ENCODE measurements at regions not wholly inside any gene's neighbourhood (a gene's known extent, or its start where the extent isn't known, plus 50 kb on each side); places are given as distances from the start of the nearest gene placed in this dataset.
"Not testable (repeated sequence)": the region's sequence is repeated elsewhere in the genome, so short reads cannot be mapped to it uniquely, and the experiment has no call there.

DNA sequence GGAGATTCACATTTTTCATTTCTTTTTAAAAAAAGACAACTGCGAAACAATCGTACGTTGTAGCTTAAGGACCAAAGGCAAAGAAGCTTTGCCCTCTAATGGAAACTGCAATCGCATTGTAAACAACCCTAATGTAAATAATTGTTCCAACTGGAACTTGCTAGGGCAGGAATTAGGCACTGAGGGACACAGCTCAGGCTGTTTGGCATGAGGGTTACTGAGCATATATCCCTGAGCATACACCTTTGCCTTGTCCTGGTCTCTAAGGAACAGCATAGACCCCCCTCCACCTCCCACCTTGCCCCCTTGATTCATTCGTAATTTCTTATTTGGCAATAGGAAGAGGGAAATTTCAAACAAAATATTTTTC lies 396.4 kb downstream of the LNPK start:
- no peak for DNase-seq

DNA sequence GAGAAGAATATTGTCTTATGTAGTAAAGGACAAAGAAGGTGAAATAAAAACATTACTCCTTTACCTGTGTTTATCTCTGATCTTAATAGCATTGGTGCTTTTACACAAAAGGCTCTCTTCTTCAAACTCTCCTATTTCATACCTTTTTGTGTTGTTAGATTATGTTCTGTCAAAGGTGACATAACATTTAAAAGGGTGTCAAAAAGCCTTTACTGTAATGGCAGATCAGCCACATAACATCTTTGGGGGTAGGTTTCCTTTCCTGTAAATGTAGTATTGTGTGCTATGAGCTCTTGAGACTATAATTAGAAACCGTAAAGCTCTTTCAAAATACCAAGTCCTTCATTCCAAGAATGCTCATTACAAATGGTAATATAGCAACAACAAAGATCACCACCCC lies 400.1 kb downstream of the LNPK start:
- no peak for DNase-seq

- no peak for DNase-seq
These were observed 401.9 kb downstream of the LNPK start for GRCh38 chr2:175599966-175600831.

DNA sequence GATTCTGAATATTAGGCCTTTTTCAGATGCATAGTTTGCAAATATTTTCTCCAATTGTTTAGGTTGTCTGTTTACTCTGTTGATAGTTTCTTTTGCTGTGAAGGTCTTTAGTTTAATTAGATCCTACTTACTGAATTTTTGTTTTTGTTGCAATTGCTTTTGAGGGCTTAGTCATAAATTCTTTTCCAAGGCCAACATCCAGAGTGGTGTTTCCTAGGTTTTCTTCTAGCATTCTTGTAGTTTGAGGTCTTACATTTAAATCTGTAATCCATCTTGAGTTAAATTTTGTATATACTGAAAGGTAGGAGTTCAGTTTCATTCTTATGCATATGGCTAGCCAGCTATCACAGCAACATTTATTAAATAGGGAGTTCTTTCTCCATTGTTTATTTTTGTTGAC lies 404.8 kb downstream of the LNPK start:
- no peak for DNase-seq

DNA sequence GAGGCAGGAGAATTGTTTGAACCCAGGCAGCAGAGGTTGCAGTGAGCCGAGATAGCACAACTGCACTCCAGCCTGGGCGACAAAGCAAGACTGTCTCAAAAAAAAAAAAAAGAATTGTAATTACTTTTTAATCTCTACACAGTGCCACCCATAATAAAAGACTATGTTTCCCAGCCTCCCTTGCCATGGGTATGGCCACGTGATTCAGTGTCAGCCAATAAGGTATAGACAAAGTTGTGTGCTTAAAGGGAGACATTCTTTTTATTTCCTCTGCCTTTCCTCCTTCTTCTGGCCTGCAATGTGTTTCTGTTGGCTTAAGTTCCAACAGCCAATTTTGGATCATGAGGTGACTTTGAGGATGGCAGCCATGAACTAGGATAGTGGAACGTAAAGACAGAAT lies 406.9 kb downstream of the LNPK start:
- no peak for DNase-seq

DNA sequence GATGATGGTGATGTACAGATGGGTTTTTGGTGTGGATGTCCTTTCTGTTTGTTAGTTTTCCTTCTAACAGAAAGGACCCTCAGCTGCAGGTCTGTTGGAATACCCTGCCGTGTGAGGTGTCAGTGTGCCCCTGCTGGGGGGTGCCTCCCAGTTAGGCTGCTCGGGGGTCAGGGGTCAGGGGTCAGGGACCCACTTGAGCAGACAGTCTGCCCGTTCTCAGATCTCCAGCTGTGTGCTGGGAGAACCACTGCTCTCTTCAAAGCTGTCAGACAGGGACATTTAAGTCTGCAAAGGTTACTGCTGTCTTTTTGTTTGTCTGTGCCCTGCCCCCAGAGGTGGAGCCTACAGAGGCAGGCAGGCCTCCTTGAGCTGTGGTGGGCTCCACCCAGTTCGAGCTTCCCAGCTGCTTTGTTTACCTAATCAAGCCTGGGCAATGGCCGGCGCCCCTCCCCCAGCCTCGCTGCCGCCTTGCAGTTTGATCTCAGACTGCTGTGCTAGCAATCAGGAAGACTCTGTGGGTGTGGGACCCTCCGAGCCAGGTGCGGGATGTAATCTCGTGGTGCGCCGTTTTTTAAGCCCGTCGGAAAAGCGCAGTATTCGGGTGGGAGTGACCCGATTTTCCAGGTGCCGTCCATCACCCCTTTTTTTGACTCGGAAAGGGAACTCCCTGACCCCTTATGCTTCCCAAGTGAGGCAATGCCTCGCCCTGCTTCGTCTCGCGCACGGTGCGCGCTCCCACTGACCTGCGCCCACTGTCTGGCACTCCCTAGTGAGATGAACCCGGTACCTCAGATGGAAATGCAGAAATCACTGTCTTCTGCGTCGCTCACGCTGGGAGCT lies 408.2 kb downstream of the LNPK start:
- not testable (repeated sequence) for DNase-seq

DNA sequence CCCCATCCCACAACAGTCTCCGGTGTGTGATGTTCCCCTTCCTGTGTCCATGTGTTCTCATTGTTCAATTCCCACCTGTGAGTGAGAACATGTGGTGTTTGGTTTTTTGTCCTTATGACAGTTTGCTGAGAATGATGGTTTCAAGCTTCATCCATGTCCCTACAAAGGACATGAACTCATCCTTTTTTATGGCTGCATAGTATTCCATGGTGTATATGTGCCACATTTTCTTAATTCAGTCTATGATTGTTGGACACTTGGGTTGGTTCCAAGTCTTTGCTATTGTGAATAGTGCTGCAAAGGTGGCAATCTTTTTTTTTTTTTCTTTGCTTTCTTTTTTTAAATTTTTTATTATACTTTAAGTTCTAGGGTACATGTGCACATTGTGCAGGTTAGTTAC lies 406.7 kb upstream of the ATP5MC3 start:
- not testable (repeated sequence) for DNase-seq

- DNase-seq = no peak
These were observed 404.0 kb upstream of the ATP5MC3 start for GRCh38 chr2:175585496-175585895.

DNA sequence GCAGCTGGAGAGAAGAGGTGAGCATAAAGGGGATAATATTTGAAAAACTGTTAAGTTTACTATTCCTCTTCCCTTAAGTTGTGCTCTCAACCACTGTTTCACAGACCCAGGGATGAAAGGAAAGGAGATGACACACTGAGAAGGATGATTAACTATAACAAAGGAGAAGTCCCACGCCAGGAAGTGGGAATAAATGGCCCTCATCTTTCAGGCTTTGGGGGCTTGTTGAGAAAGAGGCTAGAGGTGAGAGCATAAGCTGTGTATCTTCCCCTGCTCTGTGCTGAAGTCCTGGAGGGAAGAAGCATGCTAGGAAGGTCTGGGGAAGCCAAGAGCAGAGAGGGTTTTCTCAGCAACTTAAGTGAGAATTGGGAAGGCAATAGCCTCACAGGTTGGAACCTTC lies 399.1 kb upstream of the ATP5MC3 start:
- DNase-seq = no peak

DNA sequence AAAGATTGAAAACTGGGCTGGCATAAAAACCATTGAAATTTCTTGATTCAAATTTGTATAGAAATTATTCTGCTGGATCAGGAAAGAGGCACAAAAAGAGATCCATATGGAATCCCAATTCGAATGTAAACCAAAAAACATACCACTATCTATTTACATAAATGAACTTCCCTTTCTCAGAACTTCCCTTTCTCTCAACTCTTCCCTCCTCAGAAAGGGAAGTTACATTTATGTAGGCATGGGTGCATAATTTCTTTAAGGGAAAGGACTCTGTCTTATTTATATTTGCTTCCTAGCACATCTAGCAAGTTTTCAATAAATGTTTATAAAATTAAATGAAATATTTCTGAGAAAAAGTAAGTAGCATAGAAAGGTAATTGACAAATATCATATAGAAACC lies 398.1 kb upstream of the ATP5MC3 start:
- no peak for DNase-seq

GRCh38 chr2:175577368-175577970 lies 396.0 kb upstream of the ATP5MC3 start:
- no peak for DNase-seq

- no peak for DNase-seq
These were observed 395.4 kb upstream of the ATP5MC3 start for GRCh38 chr2:175576875-175577274.

DNA sequence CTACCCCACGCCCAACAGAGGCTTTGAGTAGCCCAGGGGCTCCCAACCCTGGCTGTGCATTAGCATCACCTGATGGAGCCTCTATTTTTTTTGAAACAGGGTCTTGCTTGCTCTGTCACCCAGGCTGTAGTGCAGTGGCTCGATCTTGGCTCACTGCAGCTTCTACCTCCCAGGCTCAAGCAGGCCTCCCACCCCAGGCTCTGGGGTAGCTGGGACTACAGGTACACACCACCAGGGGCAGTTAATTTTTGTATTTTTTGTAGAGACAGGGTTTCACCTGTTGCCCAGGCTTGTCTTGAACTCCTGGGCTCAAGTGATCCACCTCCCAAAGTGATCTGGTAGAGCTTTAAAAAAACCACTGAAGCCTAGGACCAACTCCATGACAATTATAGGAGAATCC lies 394.8 kb upstream of the ATP5MC3 start:
- no peak for DNase-seq

DNA sequence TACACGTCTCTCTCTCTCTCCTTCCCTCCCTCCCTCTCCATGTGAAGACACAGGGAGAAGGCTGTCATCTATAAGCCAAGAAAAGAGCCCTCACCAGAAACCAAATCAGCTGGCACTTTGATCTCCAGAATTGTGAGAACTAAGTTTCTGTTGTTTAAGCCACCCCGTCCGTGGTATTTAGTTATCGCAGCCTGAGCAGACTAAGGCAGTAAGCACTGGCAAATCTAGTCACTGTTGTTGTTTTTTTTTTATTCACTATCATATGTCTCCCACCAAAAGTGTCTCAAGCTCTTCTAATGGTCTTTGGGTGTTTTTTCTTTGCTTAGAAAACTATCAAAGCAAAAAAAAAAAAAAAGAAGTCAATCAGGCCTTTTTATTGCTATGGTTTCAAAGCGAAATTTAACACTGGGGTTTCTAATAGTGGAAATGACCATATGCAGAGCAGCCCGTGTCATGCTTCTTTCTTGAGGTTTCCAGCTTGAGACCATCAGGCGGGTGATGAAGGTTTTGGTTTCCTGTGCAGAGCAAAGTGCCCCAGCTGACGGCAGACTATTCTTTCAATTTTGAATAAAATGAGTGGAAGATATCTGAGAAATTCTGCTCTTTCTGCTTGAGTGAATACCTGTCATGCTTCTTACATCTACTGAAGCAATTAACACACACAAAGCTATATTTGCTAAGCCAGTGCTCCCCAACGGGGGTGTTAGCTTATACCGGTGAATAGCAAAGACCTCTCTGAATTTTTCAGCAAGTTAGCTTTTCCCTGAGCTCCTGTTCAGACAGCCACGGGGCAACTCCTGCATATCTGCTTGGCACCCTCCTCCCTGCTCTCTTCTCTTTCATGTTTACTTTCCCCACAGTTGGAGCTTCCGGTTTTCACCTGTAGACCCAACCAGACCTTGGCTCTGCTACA lies 394.1 kb upstream of the ATP5MC3 start:
- DNase-seq = no peak

DNA sequence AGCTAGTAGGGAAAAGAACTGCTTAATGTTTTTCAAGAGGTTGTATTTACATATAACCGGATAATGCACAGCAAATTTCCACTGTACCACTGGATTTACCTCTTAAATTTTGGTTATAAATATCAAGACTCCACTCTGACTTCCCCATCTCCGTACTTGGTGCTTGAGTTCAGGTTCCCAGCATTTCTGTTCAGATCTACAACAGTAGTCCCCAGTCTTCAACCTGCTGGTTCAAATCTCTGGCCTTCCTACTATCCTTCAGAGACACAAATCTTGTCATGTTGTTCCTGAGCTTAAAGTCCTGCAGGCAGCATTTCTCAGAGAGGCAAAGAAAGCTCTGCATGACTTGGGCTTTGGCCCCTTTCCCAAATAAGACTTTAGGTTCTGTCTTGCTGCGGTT lies 392.6 kb upstream of the ATP5MC3 start:
- no peak for DNase-seq

GRCh38 chr2:175571078-175571653 lies 389.7 kb upstream of the ATP5MC3 start:
- DNase-seq = no peak

- DNase-seq = no peak
These were observed 386.7 kb upstream of the ATP5MC3 start for GRCh38 chr2:175568109-175568730.

GRCh38 chr2:175567435-175568061 lies 386.0 kb upstream of the ATP5MC3 start:
- DNase-seq = no peak

DNA sequence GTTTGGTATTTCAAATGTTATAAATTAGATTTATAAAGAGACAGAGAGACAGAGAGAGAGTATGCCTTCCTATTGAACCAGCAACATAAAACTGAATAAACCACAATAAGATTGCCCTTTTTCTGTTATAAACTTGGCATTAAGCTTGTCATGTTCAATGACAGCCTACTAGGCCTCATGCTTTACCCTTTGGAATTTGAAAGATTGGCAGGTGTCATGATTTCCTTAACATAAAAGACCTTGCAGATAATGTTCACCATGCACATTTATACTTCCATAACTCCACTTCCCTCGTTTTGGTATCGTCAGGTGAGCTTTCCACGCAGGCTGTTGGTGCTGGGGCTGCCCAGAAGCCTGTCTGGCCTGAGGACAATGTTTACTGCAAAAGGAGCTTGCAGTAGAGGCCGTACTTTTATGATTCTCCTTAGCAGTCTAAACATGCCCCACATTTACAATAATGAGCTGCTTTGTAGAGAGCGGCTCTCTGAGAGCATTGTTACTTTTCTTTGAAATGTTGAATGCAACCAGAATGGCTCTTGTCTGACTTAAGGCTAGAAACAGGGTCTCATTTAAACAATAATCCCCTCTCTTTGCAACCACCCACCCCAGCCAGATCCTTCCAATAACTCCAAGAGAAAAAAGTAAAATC lies 379.1 kb upstream of the ATP5MC3 start:
- DNase-seq = no peak

- DNase-seq = no peak
These were observed 378.1 kb upstream of the ATP5MC3 start for GRCh38 chr2:175559613-175560012.

Data from cerebellar nuclear complex (tissue), 1 donor.